Mammary epithelial cell (primary cell): ENCODE measurements at regions not wholly inside any gene's neighbourhood (a gene's known extent, or its start where the extent isn't known, plus 50 kb on each side); places are given as distances from the start of the nearest gene placed in this dataset.

ENCODE experiments used
- EZH2 ChIP-seq: IDR thresholded peaks from 2 replicates; pipeline ENCODE4 v1.6.1; 2012; ENCODE audit warnings: low read length, inconsistent platforms, borderline replicate concordance
- TF ChIP-seq, protein P1 (sequence below), 2 donors: IDR thresholded peaks in 1 of 2; conservative IDR thresholded peaks in 1 of 2; 2 replicates each; pipeline ENCODE4 v1.5.1; 2011 to 2012; ENCODE audit warnings: inconsistent platforms in 2 of 2, low read length in 2 of 2, mild to moderate bottlenecking in 2 of 2, control low read depth in 1 of 2, low read depth in 1 of 2; ENCODE audit not compliant: insufficient read depth in 1 of 2; ENCODE audit errors: extremely low read depth in 1 of 2

DNA sequence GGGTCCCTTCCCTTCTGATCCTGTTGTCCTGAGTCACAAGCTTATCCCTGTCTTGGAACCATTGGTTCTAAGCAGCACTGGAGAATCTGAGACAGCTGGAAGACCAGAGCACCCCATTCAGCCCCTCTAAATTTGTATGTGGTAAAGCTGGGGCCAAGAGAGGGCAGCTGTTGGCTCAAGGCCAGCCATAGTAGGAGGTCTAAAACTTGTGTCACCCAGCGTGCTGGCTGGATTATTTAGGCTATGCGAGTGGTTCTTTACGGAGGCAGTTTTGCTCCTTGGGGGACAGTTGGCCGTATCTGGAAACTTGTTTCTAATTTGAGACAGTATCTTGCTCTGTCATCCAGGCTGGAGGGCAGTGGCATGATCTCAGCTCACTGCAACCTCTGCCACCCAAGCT, 69.6 kb upstream of the GSE1 start:
- TF ChIP-seq, protein P1, sequence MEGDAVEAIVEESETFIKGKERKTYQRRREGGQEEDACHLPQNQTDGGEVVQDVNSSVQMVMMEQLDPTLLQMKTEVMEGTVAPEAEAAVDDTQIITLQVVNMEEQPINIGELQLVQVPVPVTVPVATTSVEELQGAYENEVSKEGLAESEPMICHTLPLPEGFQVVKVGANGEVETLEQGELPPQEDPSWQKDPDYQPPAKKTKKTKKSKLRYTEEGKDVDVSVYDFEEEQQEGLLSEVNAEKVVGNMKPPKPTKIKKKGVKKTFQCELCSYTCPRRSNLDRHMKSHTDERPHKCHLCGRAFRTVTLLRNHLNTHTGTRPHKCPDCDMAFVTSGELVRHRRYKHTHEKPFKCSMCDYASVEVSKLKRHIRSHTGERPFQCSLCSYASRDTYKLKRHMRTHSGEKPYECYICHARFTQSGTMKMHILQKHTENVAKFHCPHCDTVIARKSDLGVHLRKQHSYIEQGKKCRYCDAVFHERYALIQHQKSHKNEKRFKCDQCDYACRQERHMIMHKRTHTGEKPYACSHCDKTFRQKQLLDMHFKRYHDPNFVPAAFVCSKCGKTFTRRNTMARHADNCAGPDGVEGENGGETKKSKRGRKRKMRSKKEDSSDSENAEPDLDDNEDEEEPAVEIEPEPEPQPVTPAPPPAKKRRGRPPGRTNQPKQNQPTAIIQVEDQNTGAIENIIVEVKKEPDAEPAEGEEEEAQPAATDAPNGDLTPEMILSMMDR (conservative IDR thresholded peaks at IDR 0.05 in 1 of 2, IDR thresholded peaks at IDR 0.05 in 1 of 2; ENCODE audit: extremely low read depth in 1 of 2, insufficient read depth in 1 of 2, low read depth in 1 of 2, low read length in 2 of 2), result no peak
- TF ChIP-seq EZH2, result no peak
